GM18498 (cell line): ENCODE measurements at regions not wholly inside any gene's neighbourhood (a gene's known extent, or its start where the extent isn't known, plus 50 kb on each side); places are given as distances from the start of the nearest gene placed in this dataset.
"Not testable (repeated sequence)": the region's sequence is repeated elsewhere in the genome, so short reads cannot be mapped to it uniquely, and the experiment has no call there.

Experiments used
- ATAC-seq: cut with Tn5 transposase; IDR thresholded peaks from one replicate; pipeline ENCODE4 v1.9.1; 2021; ENCODE audit warnings: mild to moderate bottlenecking, moderate library complexity; ENCODE audit not compliant: unreplicated experiment

GRCh38 chr11:39462506-39462905, 1996.9 kb downstream of the LRRC4C start:
- no peak for ATAC-seq

- ATAC-seq = no peak
Measured at GRCh38 chr11:39461066-39461465, 1998.4 kb downstream of the LRRC4C start.

GRCh38 chr11:39459606-39460005, 1999.8 kb downstream of the LRRC4C start:
- no peak for ATAC-seq

GRCh38 chr11:39458481-39458880, 2001.0 kb downstream of the LRRC4C start:
- ATAC-seq = no peak

GRCh38 chr11:39443424-39444022, 2015.9 kb downstream of the LRRC4C start:
- ATAC-seq = no peak

- ATAC-seq = no peak
Measured at GRCh38 chr11:39442177-39442576, 2017.3 kb downstream of the LRRC4C start.

- ATAC-seq = no peak
Measured at GRCh38 chr11:39435641-39436040, 2023.8 kb downstream of the LRRC4C start.

- ATAC-seq = no peak
Measured at GRCh38 chr11:39434466-39434865, 2025.0 kb downstream of the LRRC4C start.

- no peak for ATAC-seq
Measured at GRCh38 chr11:39432929-39433328, 2026.5 kb downstream of the LRRC4C start.

GRCh38 chr11:39425226-39425625, 2034.2 kb downstream of the LRRC4C start:
- ATAC-seq = no peak

- ATAC-seq = no peak
Measured at GRCh38 chr11:39412117-39412516, 2047.3 kb downstream of the LRRC4C start.

- no peak for ATAC-seq
Measured at GRCh38 chr11:39385911-39386310, 2073.5 kb downstream of the LRRC4C start.

- ATAC-seq = no peak
Measured at GRCh38 chr11:39374963-39375698, 2084.3 kb downstream of the LRRC4C start.

- ATAC-seq = no peak
Measured at GRCh38 chr11:39367534-39367933, 2091.9 kb downstream of the LRRC4C start.

- no peak for ATAC-seq
Measured at GRCh38 chr11:39365809-39366436, 2093.5 kb downstream of the LRRC4C start.

GRCh38 chr11:39363571-39363970, 2095.9 kb downstream of the LRRC4C start:
- ATAC-seq = no peak

- no peak for ATAC-seq
Measured at GRCh38 chr11:39361557-39361956, 2097.9 kb downstream of the LRRC4C start.

- no peak for ATAC-seq
Measured at GRCh38 chr11:39345834-39346442, 2113.5 kb downstream of the LRRC4C start.

GRCh38 chr11:39341461-39341860, 2118.0 kb downstream of the LRRC4C start:
- no peak for ATAC-seq

GRCh38 chr11:39333006-39333405, 2126.4 kb downstream of the LRRC4C start:
- not testable (repeated sequence) for ATAC-seq

GRCh38 chr11:39327302-39327701, 2132.2 kb downstream of the LRRC4C start:
- no peak for ATAC-seq

- not testable (repeated sequence) for ATAC-seq
Measured at GRCh38 chr11:39311888-39312287, 2147.6 kb downstream of the LRRC4C start.
